Astrocyte of the cerebellum (primary cell): ENCODE measurements at regions not wholly inside any gene's neighbourhood (a gene's known extent, or its start where the extent isn't known, plus 50 kb on each side); places are given as distances from the start of the nearest gene placed in this dataset.

Experiments used
- DNase-seq: peaks from one replicate; pipeline ENCODE4 v3.0.0-alpha.2; 2011; ENCODE audit warnings: low read depth
- H3K4me3 ChIP-seq: 2 replicates; pipeline ENCODE4 v1.5.1; 2011; ENCODE audit warnings: mild to moderate bottlenecking, low read depth, low read length, moderate library complexity
- in situ Hi-C: cut with HindIII; loops from 2 replicates; pipeline ENCODE4 v1.10.0; 2017; ENCODE audit warnings: low sequenced_read_pairs
- TF ChIP-seq, protein P1 (sequence below): IDR thresholded peaks from 2 replicates; pipeline ENCODE4 v1.5.1; 2012; ENCODE audit warnings: low read length, low read depth, moderate library complexity, mild to moderate bottlenecking; ENCODE audit errors: missing control alignments

DNA sequence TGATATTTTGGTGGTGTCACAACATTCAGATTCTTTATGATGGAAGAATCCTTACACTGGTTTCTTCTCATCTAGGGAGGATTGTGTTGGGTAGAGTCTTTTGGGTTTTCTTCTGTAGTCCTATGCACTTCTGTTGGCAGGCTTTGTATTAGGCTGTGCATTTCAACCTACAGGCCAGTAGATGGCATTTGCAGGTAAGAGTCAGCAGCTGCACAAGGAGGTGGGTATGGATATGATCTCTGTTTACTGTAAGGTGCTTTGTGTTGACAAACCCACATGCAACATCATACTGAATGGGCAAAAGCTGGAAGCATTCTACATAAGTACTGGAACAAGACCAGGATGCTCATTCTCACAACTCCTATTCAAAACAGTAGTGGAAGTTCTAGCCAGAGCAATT is 656.8 kb downstream of the METTL4 start:
- in situ Hi-C loops = no loop called here
- H3K4me3 ChIP-seq = no peak overlapping the region
- DNase-seq = no peak
- TF ChIP-seq, protein P1, sequence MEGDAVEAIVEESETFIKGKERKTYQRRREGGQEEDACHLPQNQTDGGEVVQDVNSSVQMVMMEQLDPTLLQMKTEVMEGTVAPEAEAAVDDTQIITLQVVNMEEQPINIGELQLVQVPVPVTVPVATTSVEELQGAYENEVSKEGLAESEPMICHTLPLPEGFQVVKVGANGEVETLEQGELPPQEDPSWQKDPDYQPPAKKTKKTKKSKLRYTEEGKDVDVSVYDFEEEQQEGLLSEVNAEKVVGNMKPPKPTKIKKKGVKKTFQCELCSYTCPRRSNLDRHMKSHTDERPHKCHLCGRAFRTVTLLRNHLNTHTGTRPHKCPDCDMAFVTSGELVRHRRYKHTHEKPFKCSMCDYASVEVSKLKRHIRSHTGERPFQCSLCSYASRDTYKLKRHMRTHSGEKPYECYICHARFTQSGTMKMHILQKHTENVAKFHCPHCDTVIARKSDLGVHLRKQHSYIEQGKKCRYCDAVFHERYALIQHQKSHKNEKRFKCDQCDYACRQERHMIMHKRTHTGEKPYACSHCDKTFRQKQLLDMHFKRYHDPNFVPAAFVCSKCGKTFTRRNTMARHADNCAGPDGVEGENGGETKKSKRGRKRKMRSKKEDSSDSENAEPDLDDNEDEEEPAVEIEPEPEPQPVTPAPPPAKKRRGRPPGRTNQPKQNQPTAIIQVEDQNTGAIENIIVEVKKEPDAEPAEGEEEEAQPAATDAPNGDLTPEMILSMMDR = peak; percentile 39

DNA sequence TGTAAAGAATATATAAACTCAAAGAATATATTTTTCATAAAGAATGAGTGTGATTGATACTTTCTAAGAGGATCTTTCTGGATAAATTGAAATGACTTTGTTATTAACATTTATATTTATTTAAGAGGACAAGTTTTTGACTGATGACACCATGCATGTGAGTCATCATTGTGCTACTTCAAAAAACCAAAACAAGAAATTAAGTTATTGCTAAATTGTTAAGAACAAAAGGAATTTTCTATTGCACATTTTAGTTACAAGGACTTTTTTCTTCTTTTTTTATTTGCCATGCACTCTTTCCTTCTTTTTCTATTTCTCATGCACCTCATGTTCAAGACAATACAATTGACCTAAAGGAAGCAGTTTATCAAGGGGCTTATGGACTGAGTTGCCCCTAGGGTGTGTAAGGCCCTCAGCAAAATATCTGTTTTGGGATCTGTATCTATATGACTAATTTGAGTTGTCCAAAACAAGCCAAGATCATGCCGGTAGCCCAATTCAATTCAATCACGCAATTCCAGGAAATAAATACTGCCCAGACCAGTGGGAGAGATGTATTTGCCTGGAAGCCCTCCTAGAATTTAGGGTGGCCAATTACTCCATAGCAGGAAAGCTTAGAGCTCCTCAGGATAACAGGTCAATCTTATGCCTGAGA is 654.3 kb downstream of the METTL4 start:
- in situ Hi-C loops = no loop called here
- DNase-seq = no peak
- no peak overlapping the region for H3K4me3 ChIP-seq
- TF ChIP-seq, protein P1 = no peak

DNA sequence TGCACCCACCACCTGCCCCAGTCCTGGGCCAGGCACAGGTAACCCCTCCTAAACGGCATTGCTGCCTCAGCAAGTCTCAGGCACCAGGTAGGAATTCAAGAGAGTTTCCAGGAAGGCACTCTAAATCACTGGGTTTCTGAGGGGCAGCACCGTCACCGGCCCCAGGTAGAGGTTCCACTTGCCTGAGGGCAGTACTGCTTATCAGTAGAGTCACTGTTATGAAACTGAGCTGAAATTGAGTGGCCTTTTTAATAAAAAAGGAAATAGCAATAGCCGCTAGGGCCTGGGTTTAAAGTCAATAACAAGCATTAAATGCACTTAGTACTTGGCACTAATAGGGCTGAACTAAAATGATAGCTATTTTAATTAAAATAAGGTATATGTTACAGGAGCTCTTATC is 653.7 kb downstream of the METTL4 start:
- in situ Hi-C loops = no loop called here
- no peak overlapping the region for H3K4me3 ChIP-seq
- no peak for DNase-seq
- TF ChIP-seq, protein P1 = no peak

- TF ChIP-seq, protein P1 = no peak
- H3K4me3 ChIP-seq = no peak overlapping the region
- DNase-seq = no peak
- in situ Hi-C loops = no loop called here
These were observed 649.2 kb downstream of the METTL4 start for GRCh38 chr18:1922066-1922465.

GRCh38 chr18:1928711-1929110 is 642.6 kb downstream of the METTL4 start:
- H3K4me3 ChIP-seq = no peak overlapping the region
- no peak for DNase-seq
- in situ Hi-C loops = no loop called here
- TF ChIP-seq, protein P1 = no peak

DNA sequence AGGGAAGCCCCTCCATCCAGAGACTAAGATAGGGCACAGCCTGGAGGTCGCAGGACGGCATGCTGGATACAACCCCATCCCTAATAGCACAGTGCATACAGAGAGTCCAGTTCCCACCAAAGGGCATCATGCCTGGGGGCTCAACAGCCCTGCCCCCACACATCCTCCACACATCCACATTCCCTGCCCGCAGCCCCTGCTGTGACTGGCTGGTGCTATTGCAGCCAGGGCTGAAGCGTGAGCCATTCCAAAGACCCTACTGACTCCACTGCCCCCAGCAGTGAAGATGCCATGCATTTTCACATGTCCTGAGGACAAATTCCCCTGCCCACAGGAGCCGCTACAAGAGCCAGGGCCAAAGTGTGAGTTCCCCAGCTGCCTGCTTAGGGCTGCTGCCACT is 641.6 kb downstream of the METTL4 start:
- TF ChIP-seq, protein P1 = no peak
- in situ Hi-C loops = no loop called here
- H3K4me3 ChIP-seq = no peak overlapping the region
- no peak for DNase-seq
